NCI-H2196 (cell line): ENCODE measurements at regions not wholly inside any gene's neighbourhood (a gene's known extent, or its start where the extent isn't known, plus 50 kb on each side); places are given as distances from the start of the nearest gene placed in this dataset.

Source experiments
- DNase-seq: peaks from one replicate; lab custom pipeline; 2025; ENCODE audit not compliant: unreplicated experiment; lab: John Stamatoyannopoulos, UW

DNA sequence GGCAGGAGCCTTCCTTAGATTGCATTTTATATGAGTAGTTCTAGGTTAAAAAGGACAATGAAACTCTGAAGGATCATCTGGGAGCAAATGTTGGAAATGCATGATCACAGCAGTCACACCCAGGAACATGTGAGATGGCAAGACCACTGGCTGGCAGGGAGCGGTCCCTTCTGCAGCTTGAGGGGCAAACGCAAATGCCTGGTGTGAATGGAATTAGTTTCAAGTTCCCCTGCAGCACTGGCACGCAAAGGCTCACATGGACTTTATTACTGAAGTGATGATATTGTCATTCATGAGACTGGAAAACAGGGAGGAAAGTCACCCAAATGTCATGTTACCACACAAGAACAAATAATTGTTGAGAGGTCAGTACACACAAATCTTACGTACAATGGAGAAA is 223.3 kb downstream of the FBXO15 start:
- DNase-seq: no peak

DNA sequence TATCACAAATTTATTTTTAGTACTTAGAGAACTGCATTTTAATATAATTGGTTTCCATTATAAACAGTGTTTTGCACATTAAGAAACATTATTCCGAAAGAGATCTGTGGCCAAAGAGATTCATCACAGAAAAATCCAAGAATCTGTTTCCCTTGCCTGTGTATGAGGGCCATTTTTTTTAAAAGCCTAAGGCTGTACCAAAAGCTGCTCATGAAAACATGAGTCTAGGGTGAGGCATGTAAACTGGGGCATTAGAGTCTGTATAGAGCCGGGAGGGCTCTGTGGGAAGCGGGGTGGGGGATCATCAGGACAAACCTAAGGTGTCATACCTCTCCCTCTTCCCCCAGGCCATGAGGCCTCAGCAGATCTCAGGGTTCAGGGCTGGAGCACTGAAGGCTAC is 223.8 kb downstream of the FBXO15 start:
- DNase-seq: no peak

- no peak for DNase-seq
Observed at GRCh38 chr18:73920033-73920432, 227.6 kb downstream of the FBXO15 start.

GRCh38 chr18:73918816-73919215 is 228.8 kb downstream of the FBXO15 start:
- no peak for DNase-seq

DNA sequence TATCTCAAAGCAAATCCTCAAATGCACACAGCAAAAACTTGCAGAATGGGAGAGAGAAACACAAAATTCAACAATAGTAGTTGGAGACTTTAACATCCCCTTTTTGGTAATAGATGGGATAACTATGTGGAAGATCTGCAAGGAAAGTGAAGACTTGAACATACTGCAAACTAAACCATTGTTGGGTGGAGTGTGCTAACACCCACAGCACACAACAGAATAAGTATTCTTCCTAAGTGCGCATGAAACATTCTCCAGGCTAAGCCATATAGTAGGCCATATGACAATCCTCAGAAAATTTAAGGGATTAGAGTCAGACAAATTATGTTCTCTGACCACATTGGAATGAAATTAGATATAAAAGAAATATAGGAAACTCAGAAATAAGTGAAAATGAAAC is 230.6 kb downstream of the FBXO15 start:
- no peak for DNase-seq

- no peak for DNase-seq
Observed at GRCh38 chr18:73913505-73913904, 234.1 kb downstream of the FBXO15 start.

DNA sequence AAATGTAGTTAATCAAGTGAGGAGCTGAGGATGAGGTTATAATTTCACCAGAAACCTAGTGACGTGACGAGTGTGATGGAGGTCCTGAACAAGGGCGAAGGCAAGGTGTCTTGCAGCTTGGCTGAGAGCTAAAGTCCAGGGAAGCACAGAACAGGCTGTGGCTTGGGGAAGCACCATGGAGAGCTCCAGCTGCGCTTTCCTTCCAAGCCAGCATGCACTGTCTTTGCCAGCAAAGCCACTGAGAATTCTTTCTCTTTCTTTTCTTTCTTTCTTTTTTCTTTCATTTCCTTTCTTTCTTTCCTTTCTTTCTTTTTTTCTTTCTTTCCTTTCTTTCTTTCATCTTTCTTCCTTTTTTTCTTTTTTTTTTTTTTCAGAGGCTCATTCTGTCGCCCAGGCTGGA is 239.3 kb downstream of the FBXO15 start:
- no peak for DNase-seq

GRCh38 chr18:73901566-73901965 is 246.1 kb downstream of the FBXO15 start:
- no peak for DNase-seq

DNA sequence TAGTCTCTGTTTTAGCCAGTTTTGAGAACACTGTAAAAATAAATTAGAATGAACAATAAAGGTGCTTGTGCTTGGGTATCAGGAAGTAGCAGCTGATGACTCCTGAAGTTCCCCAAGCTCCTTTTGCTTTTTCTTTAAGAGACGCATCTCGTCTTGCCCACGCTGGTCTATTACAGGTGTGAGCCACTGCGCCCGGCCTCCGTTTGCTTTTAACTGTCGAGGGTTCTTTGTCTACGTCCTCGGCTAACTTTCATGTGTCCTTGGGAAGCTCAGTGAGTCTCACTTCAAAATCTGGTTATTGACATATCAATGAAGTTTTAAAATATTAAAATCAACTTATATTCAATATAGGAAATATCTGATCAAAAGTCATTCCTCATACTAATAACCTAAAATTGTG is 246.5 kb downstream of the FBXO15 start:
- no peak for DNase-seq

DNA sequence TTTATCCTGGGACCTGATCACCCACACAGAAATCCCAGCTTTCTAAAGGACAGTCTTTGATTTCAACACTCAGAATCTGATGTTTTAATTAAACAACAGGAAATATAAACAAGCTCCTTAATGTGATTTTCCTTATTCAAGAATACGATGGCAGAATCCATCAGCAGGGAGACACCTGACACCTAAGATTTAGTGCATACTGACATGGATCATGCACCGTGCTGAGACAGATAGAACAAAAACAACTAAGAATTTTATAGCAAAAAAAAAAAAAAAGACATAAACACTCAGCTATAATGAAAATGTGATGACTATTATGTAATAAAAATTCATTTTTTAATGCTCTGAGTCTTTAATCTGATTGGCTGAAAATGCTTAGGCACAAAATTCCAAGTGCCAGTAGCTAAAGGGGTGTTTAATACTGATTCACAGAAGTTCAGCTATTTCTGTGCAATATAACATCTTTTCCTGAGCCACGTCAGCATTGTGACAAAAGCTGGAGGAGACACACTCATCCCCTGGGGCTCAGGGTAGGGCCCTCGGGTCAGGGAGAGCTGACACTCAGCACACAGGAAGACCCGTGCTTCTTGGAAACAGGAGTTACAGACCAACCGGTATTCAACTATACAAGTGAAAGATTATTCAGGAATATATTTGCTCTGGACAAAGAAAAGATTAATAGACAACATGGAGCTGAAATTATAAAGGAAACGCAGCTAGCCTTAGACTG is 247.4 kb downstream of the FBXO15 start:
- no peak for DNase-seq

DNA sequence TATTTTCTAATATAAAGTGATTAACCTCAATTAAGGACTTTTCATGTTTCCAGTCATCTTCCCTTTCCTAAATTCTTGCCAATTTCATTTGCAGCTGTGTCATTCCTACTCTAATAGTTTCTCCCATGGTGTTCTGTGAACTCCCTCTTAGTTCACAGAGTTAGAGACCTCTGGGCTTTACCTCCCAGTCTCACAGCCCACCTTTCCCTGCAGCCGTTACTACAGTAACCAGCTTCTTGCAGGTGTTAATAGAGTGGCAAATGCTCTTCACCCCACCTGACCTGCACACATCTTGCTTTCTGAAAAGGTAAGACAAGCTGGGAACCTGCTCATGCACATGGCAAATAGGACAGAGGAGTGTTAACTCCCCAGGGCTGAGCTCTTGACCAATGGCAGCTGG is 250.1 kb downstream of the FBXO15 start:
- no peak for DNase-seq

DNA sequence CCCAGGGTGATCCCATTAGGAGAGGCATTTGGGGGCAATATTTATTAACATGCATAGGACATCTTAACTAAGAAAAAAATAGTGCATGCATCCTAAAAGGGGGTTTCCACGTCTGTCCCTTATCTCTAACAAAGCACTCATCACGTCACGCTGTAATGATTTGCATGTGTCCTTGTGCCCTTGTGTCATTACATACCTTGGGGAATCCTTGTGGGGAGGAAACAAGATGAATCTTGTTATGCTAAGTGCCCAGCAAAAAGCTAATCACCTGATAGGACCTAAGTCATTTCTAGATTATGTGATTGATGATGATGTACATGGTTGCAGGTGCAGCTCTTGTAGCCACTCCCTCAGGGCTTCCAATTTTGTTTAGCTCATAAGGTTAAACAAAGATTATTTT is 250.9 kb downstream of the FBXO15 start:
- no peak for DNase-seq

DNA sequence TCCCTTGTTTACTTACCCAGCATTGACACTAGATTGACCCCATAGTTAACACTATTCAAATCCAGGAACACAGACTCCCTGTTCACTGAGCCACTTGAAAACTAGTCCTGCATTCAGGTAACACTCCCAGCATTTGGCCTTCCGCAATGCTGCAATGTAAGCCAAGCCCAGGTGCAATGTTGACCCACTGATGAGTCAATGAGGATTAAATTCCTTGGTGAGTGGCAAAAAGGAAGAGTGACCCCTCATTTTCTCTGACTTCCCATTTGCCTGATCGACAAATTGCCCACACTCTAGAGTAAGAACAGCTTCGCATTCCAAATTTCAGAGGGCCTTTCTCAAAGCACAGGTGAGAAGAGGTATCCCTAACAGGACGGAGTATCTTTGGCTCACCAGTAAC is 251.9 kb downstream of the FBXO15 start:
- peak; percentile 65 for DNase-seq

GRCh38 chr18:73893880-73894279 is 253.8 kb downstream of the FBXO15 start:
- no peak for DNase-seq

- DNase-seq: no peak
Observed at GRCh38 chr18:73891572-73892421, 255.8 kb downstream of the FBXO15 start.

GRCh38 chr18:73888565-73888964 is 259.1 kb downstream of the FBXO15 start:
- DNase-seq: no peak

DNA sequence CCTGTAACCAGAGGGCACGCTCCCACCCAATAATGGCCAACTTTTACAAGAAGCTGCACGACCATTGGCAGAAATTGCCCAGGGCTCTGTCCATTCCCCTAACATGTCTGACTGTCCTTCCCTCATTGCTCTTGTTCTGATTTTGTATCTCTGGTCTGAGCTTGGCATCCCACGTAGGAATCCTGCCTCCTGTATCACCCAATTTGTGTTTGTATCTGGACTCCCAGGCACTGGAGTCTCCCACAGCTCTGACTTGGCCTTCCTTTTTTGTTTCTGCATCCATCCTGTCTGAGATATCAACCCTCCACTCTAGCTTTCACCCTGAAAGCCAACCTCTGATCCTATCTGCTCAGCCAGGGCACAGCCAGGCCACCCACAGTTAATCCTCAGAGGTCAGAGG is 259.8 kb downstream of the FBXO15 start:
- DNase-seq: no peak

DNA sequence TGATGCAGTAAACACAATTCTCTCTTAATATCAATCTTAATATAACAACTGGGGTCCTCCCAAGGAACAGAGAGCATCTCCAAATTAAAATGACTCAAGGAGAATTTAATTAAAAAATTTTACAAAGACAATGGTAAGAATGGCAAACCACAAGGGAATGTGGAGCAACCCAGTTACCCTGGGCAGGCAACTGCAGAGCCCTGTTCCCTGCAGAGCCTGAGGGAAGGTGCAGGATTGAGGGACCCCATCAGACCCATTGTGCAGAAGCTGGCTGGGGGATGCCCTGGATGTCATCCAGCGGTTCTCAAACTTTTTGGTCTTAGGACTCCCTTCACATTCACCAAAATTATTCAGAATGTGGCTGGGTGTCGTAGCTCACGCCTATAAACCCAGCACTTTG is 262.8 kb downstream of the FBXO15 start:
- DNase-seq: no peak

GRCh38 chr18:73881396-73881917 is 266.2 kb downstream of the FBXO15 start:
- DNase-seq: no peak

- no peak for DNase-seq
Observed at GRCh38 chr18:73880387-73880786, 267.2 kb downstream of the FBXO15 start.

GRCh38 chr18:73879766-73880165 is 267.9 kb downstream of the FBXO15 start:
- no peak for DNase-seq

GRCh38 chr18:73879328-73879727 is 268.3 kb downstream of the FBXO15 start:
- no peak for DNase-seq
